Caco-2 (cell line): ENCODE measurements at regions not wholly inside any gene's neighbourhood (a gene's known extent, or its start where the extent isn't known, plus 50 kb on each side); places are given as distances from the start of the nearest gene placed in this dataset.

Experiments
- BruUV-seq: library from RNA; stranded (reverse); fragments of 400-500 nt; replicated peaks from 2 replicates; lab custom pipeline; 2021; lab: Mats Ljungman, UMichigan
- CTCF ChIA-PET: fragments of 300-600 bp; sonication (Branson Sonifier 250); formaldehyde crosslinking; loops from one replicate; lab custom pipeline; 2022; ENCODE audit warnings: antibody characterized with exemption; lab: Charles Lee
- POLR2A ChIA-PET: fragments of 300-600 bp; sonication (Branson Sonifier 250); formaldehyde crosslinking; loops from one replicate; lab custom pipeline; 2022; ENCODE audit warnings: antibody characterized with exemption; lab: Charles Lee
- DNase-seq, 2 experiments: peaks; one replicate each; pipeline versions ENCODE4 v3.0.0 to v3.0.0-alpha.2; 2020 to 2022
- H3K27me3 ChIP-seq: replicated peaks from 2 replicates; pipeline ENCODE4 v1.6.0; 2011; ENCODE audit warnings: low read length; ENCODE audit not compliant: control insufficient read depth, insufficient read depth
- H3K36me3 ChIP-seq: 2 replicates; pipeline ENCODE4 v1.5.1; 2011; ENCODE audit warnings: low read length; ENCODE audit not compliant: control insufficient read depth, insufficient read depth
- H3K4me1 ChIP-seq: fragments of 250-450 bp; sonication (Bioruptor Pico); 2 replicates; pipeline ENCODE4 v1.5.1; 2020; ENCODE audit warnings: mild to moderate bottlenecking
- H3K4me3 ChIP-seq: 2 replicates; pipeline ENCODE4 v1.5.1; 2011; ENCODE audit warnings: low read depth, mild to moderate bottlenecking, control low read depth, low read length
- H3K9me3 ChIP-seq: fragments of 250-450 bp; sonication (Bioruptor Pico); 2 replicates; pipeline ENCODE4 v1.5.1; 2020; ENCODE audit warnings: mild to moderate bottlenecking, moderate library complexity
- H3K27ac Mint-ChIP-seq: one replicate; pipeline ENCODE4 v1.8.0; 2022; ENCODE audit warnings: mixed read lengths; ENCODE audit not compliant: unreplicated experiment
- H3K27me3 Mint-ChIP-seq: one replicate; pipeline ENCODE4 v1.8.0; 2022; ENCODE audit warnings: mixed read lengths; ENCODE audit not compliant: insufficient read depth, unreplicated experiment
- H3K36me3 Mint-ChIP-seq: one replicate; pipeline ENCODE4 v1.8.0; 2022; ENCODE audit warnings: mild to moderate bottlenecking, mixed read lengths; ENCODE audit not compliant: insufficient read depth, unreplicated experiment
- H3K4me1 Mint-ChIP-seq: one replicate; pipeline ENCODE4 v1.8.0; 2022; ENCODE audit warnings: low read depth, mixed read lengths; ENCODE audit not compliant: unreplicated experiment
- H3K4me3 Mint-ChIP-seq: one replicate; pipeline ENCODE4 v1.8.0; 2022; ENCODE audit warnings: mild to moderate bottlenecking, moderate library complexity, mixed read lengths; ENCODE audit not compliant: unreplicated experiment
- H3K9me3 Mint-ChIP-seq: one replicate; pipeline ENCODE4 v1.8.0; 2022; ENCODE audit warnings: mixed read lengths; ENCODE audit not compliant: unreplicated experiment
- CTCF ChIP-seq, 2 experiments: fragments of 200-600 bp in 1 of 2; IDR thresholded peaks; 1 replicate in 1 of 2; 2 replicates in 1 of 2; pipeline versions ENCODE4 v1.5.1 to v1.8.0; 2011 to 2022; ENCODE audit warnings: antibody characterized with exemption in 1 of 2, control low read depth in 1 of 2, inconsistent platforms in 1 of 2, low read depth in 1 of 2, low read length in 1 of 2, mild to moderate bottlenecking in 1 of 2, moderate library complexity in 1 of 2; ENCODE audit not compliant: insufficient read depth in 1 of 2, severe bottlenecking in 1 of 2, unreplicated experiment in 1 of 2
- intact Hi-C: fragments of 100-400 bp; cut with micrococcal nuclease; formaldehyde crosslinking; loops from one replicate; pipeline ENCODE4 v1.10.0; 2022; ENCODE audit not compliant: unreplicated experiment

- BruUV-seq: no TSS peak
- Mint-ChIP-seq H3K9me3 (no peaks in the 10 kb centered on the region), H3K27me3 (peaks cover 16% of the 10 kb centered on the region), H3K4me1 (no peaks in the 10 kb centered on the region), H3K36me3 (no peaks in the 10 kb centered on the region), H3K27ac (no peak overlapping the region), H3K4me3 (no peak overlapping the region)
- POLR2A ChIA-PET: no interaction called here
- no peaks in the 10 kb centered on the region for H3K27me3 ChIP-seq
- H3K4me3 ChIP-seq: no peak overlapping the region
- no peaks in the 10 kb centered on the region for H3K4me1 ChIP-seq
- no peak for DNase-seq
- CTCF ChIA-PET: no interaction called here
- H3K9me3 ChIP-seq: no peaks in the 10 kb centered on the region
- H3K36me3 ChIP-seq: no peaks in the 10 kb centered on the region
- intact Hi-C loops: no loop called here
- no peak for TF ChIP-seq CTCF (IDR thresholded peaks at IDR 0.05; ENCODE audit: insufficient read depth in 1 of 2, low read depth in 1 of 2, low read length in 1 of 2, severe bottlenecking in 1 of 2, unreplicated experiment in 1 of 2)
Observed at GRCh38 chr11:79860336-79860735, 419.5 kb upstream of the TENM4 start.

- Mint-ChIP-seq H3K27me3 (peaks cover 14% of the 10 kb centered on the region), H3K4me3 (no peak overlapping the region), H3K4me1 (no peaks in the 10 kb centered on the region), H3K36me3 (no peaks in the 10 kb centered on the region), H3K9me3 (no peaks in the 10 kb centered on the region), H3K27ac (no peak overlapping the region)
- intact Hi-C loops: no loop called here
- no TSS peak for BruUV-seq
- Histone ChIP-seq H3K4me1 (no peaks in the 10 kb centered on the region), H3K36me3 (no peaks in the 10 kb centered on the region), H3K27me3 (no peaks in the 10 kb centered on the region), H3K9me3 (no peaks in the 10 kb centered on the region), H3K4me3 (no peak overlapping the region)
- CTCF ChIA-PET: no interaction called here
- no peak for DNase-seq
- POLR2A ChIA-PET: no interaction called here
- TF ChIP-seq CTCF (IDR thresholded peaks at IDR 0.05; ENCODE audit: insufficient read depth in 1 of 2, low read depth in 1 of 2, low read length in 1 of 2, severe bottlenecking in 1 of 2, unreplicated experiment in 1 of 2): no peak
Observed at GRCh38 chr11:79857377-79858214, 416.8 kb upstream of the TENM4 start.

GRCh38 chr11:79852176-79852575, 411.3 kb upstream of the TENM4 start:
- Mint-ChIP-seq H3K36me3 (no peaks in the 10 kb centered on the region), H3K4me1 (no peaks in the 10 kb centered on the region), H3K9me3 (no peaks in the 10 kb centered on the region), H3K27me3 (peaks cover 10% of the 10 kb centered on the region), H3K4me3 (no peak overlapping the region), H3K27ac (no peak overlapping the region)
- no peak for DNase-seq
- Histone ChIP-seq H3K9me3 (no peaks in the 10 kb centered on the region), H3K36me3 (no peaks in the 10 kb centered on the region), H3K4me3 (no peak overlapping the region), H3K27me3 (no peaks in the 10 kb centered on the region), H3K4me1 (no peaks in the 10 kb centered on the region)
- ChIA-PET POLR2A (no interaction called here), CTCF (no interaction called here)
- no peak for TF ChIP-seq CTCF (IDR thresholded peaks at IDR 0.05; ENCODE audit: insufficient read depth in 1 of 2, low read depth in 1 of 2, low read length in 1 of 2, severe bottlenecking in 1 of 2, unreplicated experiment in 1 of 2)
- no TSS peak for BruUV-seq
- intact Hi-C loops: no loop called here
